ENCODE measurements at regions not wholly inside any gene's neighbourhood (a gene's known extent, or its start where the extent isn't known, plus 50 kb on each side); places are given as distances from the start of the nearest gene placed in this dataset.

- TF ChIP-seq CTCF (IDR thresholded peaks at IDR 0.05), result no peak
- Histone ChIP-seq H3K27me3 (no peaks in the 10 kb centered on the region), H3K4me1 (ENCODE audit: control insufficient read depth in 1 of 2, insufficient read depth in 1 of 2, low read depth in 1 of 2, low read length in 1 of 2) (no peaks in the 10 kb centered on the region)
Observed at GRCh38 chr10:130795819-130796218, 515.7 kb downstream of the TCERG1L start.

GRCh38 chr10:130799532-130799931, 512.0 kb downstream of the TCERG1L start:
- Histone ChIP-seq H3K36me3 (no peaks in the 10 kb centered on the region), H3K4me1 (ENCODE audit: control insufficient read depth in 1 of 2, insufficient read depth in 1 of 2, low read depth in 1 of 2, low read length in 1 of 2) (no peaks in the 10 kb centered on the region), H3K9me3 (no peaks in the 10 kb centered on the region), H3K27me3 (no peaks in the 10 kb centered on the region), H3K4me3 (ENCODE audit: low read depth in 1 of 2, low read length in 1 of 2) (no peak overlapping the region), H3K27ac (no peak overlapping the region)
- no peak for TF ChIP-seq CTCF (IDR thresholded peaks at IDR 0.05)

More at GRCh38 chr10:130795819-130796218, 515.7 kb downstream of the TCERG1L start:
- Histone ChIP-seq H3K4me3 (ENCODE audit: low read depth in 1 of 2, low read length in 1 of 2) (no peak overlapping the region), H3K27ac (no peak overlapping the region), H3K9me3 (no peaks in the 10 kb centered on the region), H3K36me3 (no peaks in the 10 kb centered on the region)

GRCh38 chr10:130800281-130800680, 511.2 kb downstream of the TCERG1L start:
- no peak for TF ChIP-seq CTCF (IDR thresholded peaks at IDR 0.05)
- Histone ChIP-seq H3K4me3 (ENCODE audit: low read depth in 1 of 2, low read length in 1 of 2) (no peak overlapping the region), H3K4me1 (ENCODE audit: control insufficient read depth in 1 of 2, insufficient read depth in 1 of 2, low read depth in 1 of 2, low read length in 1 of 2) (no peaks in the 10 kb centered on the region), H3K27me3 (no peaks in the 10 kb centered on the region), H3K36me3 (no peaks in the 10 kb centered on the region), H3K9me3 (no peaks in the 10 kb centered on the region), H3K27ac (no peak overlapping the region)

GRCh38 chr10:130801276-130801675, 510.2 kb downstream of the TCERG1L start:
- H3K4me1 ChIP-seq (ENCODE audit: control insufficient read depth in 1 of 2, insufficient read depth in 1 of 2, low read depth in 1 of 2, low read length in 1 of 2), result no peaks in the 10 kb centered on the region
- no peak overlapping the region for H3K4me3 ChIP-seq (ENCODE audit: low read depth in 1 of 2, low read length in 1 of 2)
- no peak overlapping the region for H3K27ac ChIP-seq
- no peak for TF ChIP-seq CTCF (IDR thresholded peaks at IDR 0.05)
- no peaks in the 10 kb centered on the region for H3K27me3 ChIP-seq
- no peaks in the 10 kb centered on the region for H3K9me3 ChIP-seq
- H3K36me3 ChIP-seq, result no peaks in the 10 kb centered on the region

GRCh38 chr10:130801784-130802183, 509.7 kb downstream of the TCERG1L start:
- no peak overlapping the region for H3K27ac ChIP-seq
- no peaks in the 10 kb centered on the region for H3K4me1 ChIP-seq (ENCODE audit: control insufficient read depth in 1 of 2, insufficient read depth in 1 of 2, low read depth in 1 of 2, low read length in 1 of 2)
- no peak overlapping the region for H3K4me3 ChIP-seq (ENCODE audit: low read depth in 1 of 2, low read length in 1 of 2)
- H3K9me3 ChIP-seq, result no peaks in the 10 kb centered on the region
- H3K36me3 ChIP-seq, result no peaks in the 10 kb centered on the region
- no peak for TF ChIP-seq CTCF (IDR thresholded peaks at IDR 0.05)
- H3K27me3 ChIP-seq, result no peaks in the 10 kb centered on the region

GRCh38 chr10:130802301-130802700, 509.2 kb downstream of the TCERG1L start:
- Histone ChIP-seq H3K27me3 (no peaks in the 10 kb centered on the region), H3K9me3 (no peaks in the 10 kb centered on the region), H3K4me3 (ENCODE audit: low read depth in 1 of 2, low read length in 1 of 2) (no peak overlapping the region), H3K36me3 (no peaks in the 10 kb centered on the region), H3K27ac (no peak overlapping the region), H3K4me1 (ENCODE audit: control insufficient read depth in 1 of 2, insufficient read depth in 1 of 2, low read depth in 1 of 2, low read length in 1 of 2) (no peaks in the 10 kb centered on the region)
- no peak for TF ChIP-seq CTCF (IDR thresholded peaks at IDR 0.05)
